Fibroblast of pulmonary artery (primary cell): ENCODE measurements at regions not wholly inside any gene's neighbourhood (a gene's known extent, or its start where the extent isn't known, plus 50 kb on each side); places are given as distances from the start of the nearest gene placed in this dataset.

Source experiments
- DNase-seq: peaks from one replicate; pipeline ENCODE4 v3.0.0-alpha.2; 2010; ENCODE audit warnings: low read depth
- H3K4me3 ChIP-seq: replicated peaks from 2 replicates; pipeline ENCODE4 v1.5.1; 2011; ENCODE audit warnings: low read depth, mild to moderate bottlenecking, control low read depth, low read length, moderate library complexity
- TF ChIP-seq, protein P1 (sequence below): IDR thresholded peaks from 2 replicates; pipeline ENCODE4 v1.5.1; 2011; ENCODE audit warnings: mild to moderate bottlenecking, control low read depth, low read length, inconsistent platforms; ENCODE audit errors: missing control alignments

DNA sequence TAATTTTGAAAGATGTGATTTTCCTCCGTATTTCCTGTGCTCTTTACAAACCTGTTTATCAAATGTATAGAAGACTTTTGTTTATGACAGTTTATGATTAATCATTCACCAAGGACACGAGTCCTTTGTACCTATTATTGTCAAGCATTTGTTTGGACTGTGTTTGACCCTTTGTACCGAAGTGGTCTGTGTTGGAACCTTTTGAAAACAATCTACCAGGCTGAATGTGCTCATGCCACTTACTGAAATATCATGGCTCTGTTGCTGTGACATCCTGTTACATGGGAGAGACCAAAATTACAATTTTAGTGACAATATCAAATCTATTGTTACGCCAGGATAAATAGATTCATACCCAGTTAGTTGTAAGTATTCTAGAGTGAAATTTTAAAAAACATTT is 193.6 kb downstream of the IRS2 start:
- DNase-seq, result no peak
- H3K4me3 ChIP-seq, result no peak overlapping the region
- TF ChIP-seq, protein P1, sequence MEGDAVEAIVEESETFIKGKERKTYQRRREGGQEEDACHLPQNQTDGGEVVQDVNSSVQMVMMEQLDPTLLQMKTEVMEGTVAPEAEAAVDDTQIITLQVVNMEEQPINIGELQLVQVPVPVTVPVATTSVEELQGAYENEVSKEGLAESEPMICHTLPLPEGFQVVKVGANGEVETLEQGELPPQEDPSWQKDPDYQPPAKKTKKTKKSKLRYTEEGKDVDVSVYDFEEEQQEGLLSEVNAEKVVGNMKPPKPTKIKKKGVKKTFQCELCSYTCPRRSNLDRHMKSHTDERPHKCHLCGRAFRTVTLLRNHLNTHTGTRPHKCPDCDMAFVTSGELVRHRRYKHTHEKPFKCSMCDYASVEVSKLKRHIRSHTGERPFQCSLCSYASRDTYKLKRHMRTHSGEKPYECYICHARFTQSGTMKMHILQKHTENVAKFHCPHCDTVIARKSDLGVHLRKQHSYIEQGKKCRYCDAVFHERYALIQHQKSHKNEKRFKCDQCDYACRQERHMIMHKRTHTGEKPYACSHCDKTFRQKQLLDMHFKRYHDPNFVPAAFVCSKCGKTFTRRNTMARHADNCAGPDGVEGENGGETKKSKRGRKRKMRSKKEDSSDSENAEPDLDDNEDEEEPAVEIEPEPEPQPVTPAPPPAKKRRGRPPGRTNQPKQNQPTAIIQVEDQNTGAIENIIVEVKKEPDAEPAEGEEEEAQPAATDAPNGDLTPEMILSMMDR, result no peak

- no peak overlapping the region for H3K4me3 ChIP-seq
- TF ChIP-seq, protein P1, result no peak
- DNase-seq, result no peak
Observed at GRCh38 chr13:109587689-109588088, 198.7 kb downstream of the IRS2 start.

- no peak overlapping the region for H3K4me3 ChIP-seq
- TF ChIP-seq, protein P1, result no peak
- no peak for DNase-seq
Observed at GRCh38 chr13:109586509-109587346, 199.7 kb downstream of the IRS2 start.

DNA sequence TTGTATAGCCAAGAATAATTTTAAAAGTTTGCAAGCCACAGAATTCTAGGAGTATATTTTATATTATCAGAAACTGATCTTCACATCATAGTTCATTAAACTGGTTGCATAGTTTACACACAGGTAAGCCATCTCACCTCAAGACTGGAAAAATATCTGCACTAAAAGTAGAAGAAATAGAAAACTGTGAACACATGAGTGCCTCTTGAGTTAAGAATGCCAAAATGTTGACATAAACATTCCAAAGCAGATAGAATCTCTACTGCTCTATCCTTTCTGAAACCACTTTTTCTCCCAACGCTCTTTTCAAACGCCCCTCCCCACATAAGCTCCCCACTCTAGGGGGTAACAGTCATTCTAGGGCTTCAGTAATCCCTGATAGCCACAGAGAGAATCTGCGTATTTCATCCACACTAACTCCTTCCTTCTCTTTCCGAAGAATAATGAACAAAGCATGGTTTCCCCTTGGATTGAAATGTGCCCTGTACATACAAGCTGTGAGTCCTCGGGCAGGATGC is 201.5 kb downstream of the IRS2 start:
- DNase-seq, result no peak
- TF ChIP-seq, protein P1, result no peak
- H3K4me3 ChIP-seq, result no peak overlapping the region

GRCh38 chr13:109577191-109577700 is 209.1 kb downstream of the IRS2 start:
- TF ChIP-seq, protein P1, result no peak
- no peak for DNase-seq
- no peak overlapping the region for H3K4me3 ChIP-seq

DNA sequence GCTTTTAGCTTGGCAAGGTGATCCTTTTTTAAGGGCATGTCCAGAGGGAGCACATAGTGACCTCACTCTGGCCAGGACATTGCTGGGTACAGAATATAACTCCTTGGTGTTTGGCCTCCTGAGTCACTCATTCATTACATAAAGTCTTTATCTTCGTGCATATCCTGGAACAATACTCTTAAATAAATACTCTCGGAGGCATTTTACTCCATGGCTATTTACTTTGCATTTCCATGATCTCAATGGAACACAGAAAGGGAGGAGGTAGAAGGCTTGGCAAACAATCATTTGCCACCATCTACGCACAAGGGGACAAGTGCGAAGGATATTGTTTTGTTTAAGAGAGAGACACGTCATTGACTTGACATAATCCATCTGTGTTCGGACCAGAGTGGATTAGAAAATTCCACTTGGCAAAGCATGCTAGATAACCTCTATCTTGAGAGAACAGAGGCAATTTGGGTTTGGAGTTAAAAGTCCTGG is 210.0 kb downstream of the IRS2 start:
- no peak overlapping the region for H3K4me3 ChIP-seq
- TF ChIP-seq, protein P1, result no peak
- peak; percentile 57 for DNase-seq

- DNase-seq, result no peak
- TF ChIP-seq, protein P1, result no peak
- no peak overlapping the region for H3K4me3 ChIP-seq
Observed at GRCh38 chr13:109575821-109576220, 210.6 kb downstream of the IRS2 start.
